OCI-LY1 (cell line): ENCODE measurements at regions not wholly inside any gene's neighbourhood (a gene's known extent, or its start where the extent isn't known, plus 50 kb on each side); places are given as distances from the start of the nearest gene placed in this dataset.
"Not testable (repeated sequence)": the region's sequence is repeated elsewhere in the genome, so short reads cannot be mapped to it uniquely, and the experiment has no call there.

Experiments
- H2AFZ ChIP-seq: fragments of 200-600 bp; sonication (generic), shearing (Covaris generic); 2 replicates; pipeline ENCODE4 v1.6.0; 2014; ENCODE audit warnings: antibody characterized with exemption, mild to moderate bottlenecking, low read length
- H3F3A ChIP-seq: fragments of 200-600 bp; sonication (generic), shearing (Covaris generic); 2 replicates; pipeline ENCODE4 v1.6.0; 2014; ENCODE audit warnings: mild to moderate bottlenecking, antibody characterized with exemption, low read length, moderate library complexity; ENCODE audit not compliant: insufficient read depth
- H3K27ac ChIP-seq: fragments of 200-600 bp; sonication (generic); 2 replicates; pipeline ENCODE4 v1.5.1; 2014; ENCODE audit warnings: low read length, mixed run types, mild to moderate bottlenecking, low read depth; ENCODE audit not compliant: poor library complexity, severe bottlenecking
- H3K27me3 ChIP-seq: fragments of 200-600 bp; sonication (generic); 2 replicates; pipeline ENCODE4 v1.6.0; 2014; ENCODE audit warnings: antibody characterized with exemption, mild to moderate bottlenecking, low read length, moderate library complexity; ENCODE audit not compliant: insufficient read depth
- H3K36me3 ChIP-seq: fragments of 200-600 bp; sonication (generic); 2 replicates; pipeline ENCODE4 v1.6.1; 2014; ENCODE audit warnings: mild to moderate bottlenecking, antibody characterized with exemption, low read length, moderate library complexity, mixed read lengths; ENCODE audit not compliant: insufficient read depth
- H3K4me1 ChIP-seq: fragments of 200-600 bp; sonication (generic); 2 replicates; pipeline ENCODE4 v1.5.1; 2014; ENCODE audit warnings: mild to moderate bottlenecking, low read length, moderate library complexity; ENCODE audit not compliant: insufficient read depth, severe bottlenecking
- H3K4me2 ChIP-seq: fragments of 200-600 bp; sonication (generic), shearing (Covaris generic); 2 replicates; pipeline ENCODE4 v1.6.1; 2014; ENCODE audit warnings: low read length
- H3K4me3 ChIP-seq: fragments of 200-600 bp; sonication (generic); 2 replicates; pipeline ENCODE4 v1.5.1; 2014; ENCODE audit warnings: low read length, low read depth, mild to moderate bottlenecking, mixed read lengths; ENCODE audit not compliant: poor library complexity, severe bottlenecking
- H3K79me2 ChIP-seq: fragments of 200-600 bp; shearing (Covaris generic); 2 replicates; pipeline ENCODE4 v1.6.1; 2016; ENCODE audit warnings: mixed run types, low read length, mixed read lengths; ENCODE audit not compliant: insufficient read depth
- H3K9ac ChIP-seq: fragments of 200-600 bp; sonication (generic), shearing (Covaris generic); 2 replicates; pipeline ENCODE4 v1.6.1; 2014; ENCODE audit warnings: mild to moderate bottlenecking, low read length, mixed read lengths
- H3K9me2 ChIP-seq: fragments of 200-600 bp; sonication (generic), shearing (Covaris generic); 2 replicates; pipeline ENCODE4 v1.6.1; 2014; ENCODE audit warnings: low read depth, mild to moderate bottlenecking, low read length, mixed read lengths
- H3K9me3 ChIP-seq: fragments of 200-600 bp; shearing (Covaris generic); 2 replicates; pipeline ENCODE4 v1.6.1; 2014; ENCODE audit warnings: low read length, mixed read lengths
- H4K20me1 ChIP-seq: fragments of 200-600 bp; sonication (generic), shearing (Covaris generic); 2 replicates; pipeline ENCODE4 v1.6.0; 2016; ENCODE audit warnings: mild to moderate bottlenecking, low read length; ENCODE audit not compliant: insufficient read depth
- CTCF ChIP-seq: fragments of 200-600 bp; sonication (generic), shearing (Covaris generic); IDR thresholded peaks from 2 replicates; pipeline ENCODE4 v1.5.1; 2017; ENCODE audit warnings: mild to moderate bottlenecking, antibody characterized with exemption, low read length, moderate library complexity, mixed read lengths
- EZH2 ChIP-seq: fragments of 200-600 bp; sonication (generic), shearing (Covaris generic); IDR thresholded peaks from 2 replicates; pipeline ENCODE4 v1.8.0; 2017; ENCODE audit warnings: borderline replicate concordance, mixed run types, mild to moderate bottlenecking, antibody characterized with exemption, low read length, moderate library complexity, mixed read lengths

GRCh38 chr2:176910828-176911227 lies 301.8 kb upstream of the HNRNPA3 start:
- Histone ChIP-seq H3K9me3 (no peaks in the 10 kb centered on the region), H3K4me3 (no peak overlapping the region), H3K36me3 (no peaks in the 10 kb centered on the region), H3K27ac (no peak overlapping the region), H3K9me2 (no peaks in the 10 kb centered on the region), H4K20me1 (no peaks in the 10 kb centered on the region), H2AFZ (no peak overlapping the region), H3K79me2 (no peaks in the 10 kb centered on the region), H3F3A (no peaks in the 10 kb centered on the region), H3K4me1 (no peaks in the 10 kb centered on the region), H3K9ac (no peak overlapping the region), H3K27me3 (no peaks in the 10 kb centered on the region), H3K4me2 (no peak overlapping the region)
- no peak for TF ChIP-seq CTCF
- no peak for TF ChIP-seq EZH2

DNA sequence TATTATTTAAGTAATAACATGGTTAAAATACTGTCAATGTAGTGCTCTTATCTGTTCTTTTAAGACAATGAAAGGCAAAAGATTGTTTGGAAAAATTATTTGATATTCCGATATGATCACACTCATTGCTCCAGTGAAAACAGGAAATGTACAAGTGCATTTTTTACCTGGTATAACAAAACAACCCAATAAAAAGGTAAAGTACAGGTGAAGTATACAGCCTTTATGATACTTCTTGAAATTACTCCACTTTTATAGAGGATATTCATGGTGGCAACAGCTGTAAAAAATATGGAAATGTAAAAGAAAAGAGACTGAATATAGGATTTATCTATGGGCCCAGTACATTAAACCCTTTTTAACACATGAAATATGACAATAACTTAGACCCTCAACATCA lies 298.6 kb upstream of the HNRNPA3 start:
- Histone ChIP-seq H3K79me2 (no peaks in the 10 kb centered on the region), H3K36me3 (no peaks in the 10 kb centered on the region), H3K4me3 (no peak overlapping the region), H3K9ac (no peak overlapping the region), H3K27ac (no peak overlapping the region), H3K9me3 (no peaks in the 10 kb centered on the region), H3K4me1 (no peaks in the 10 kb centered on the region), H3K4me2 (no peak overlapping the region), H3K9me2 (no peaks in the 10 kb centered on the region), H4K20me1 (no peaks in the 10 kb centered on the region), H3F3A (no peaks in the 10 kb centered on the region), H3K27me3 (no peaks in the 10 kb centered on the region), H2AFZ (no peak overlapping the region)
- TF ChIP-seq EZH2: no peak
- TF ChIP-seq CTCF: no peak

- no peaks in the 10 kb centered on the region for H3K79me2 ChIP-seq
- no peaks in the 10 kb centered on the region for H3K9me3 ChIP-seq
- H3K4me1 ChIP-seq: no peaks in the 10 kb centered on the region
- H3K27ac ChIP-seq: no peak overlapping the region
- no peaks in the 10 kb centered on the region for H3K9me2 ChIP-seq
- no peak overlapping the region for H3K4me3 ChIP-seq
- H3K36me3 ChIP-seq: no peaks in the 10 kb centered on the region
- H3K27me3 ChIP-seq: no peaks in the 10 kb centered on the region
- H3K9ac ChIP-seq: no peak overlapping the region
- TF ChIP-seq EZH2: no peak
- TF ChIP-seq CTCF: no peak
- no peak overlapping the region for H2AFZ ChIP-seq
- no peaks in the 10 kb centered on the region for H3F3A ChIP-seq
- no peaks in the 10 kb centered on the region for H4K20me1 ChIP-seq
- H3K4me2 ChIP-seq: no peak overlapping the region
Observed at GRCh38 chr2:176914371-176914770, 298.2 kb upstream of the HNRNPA3 start.

DNA sequence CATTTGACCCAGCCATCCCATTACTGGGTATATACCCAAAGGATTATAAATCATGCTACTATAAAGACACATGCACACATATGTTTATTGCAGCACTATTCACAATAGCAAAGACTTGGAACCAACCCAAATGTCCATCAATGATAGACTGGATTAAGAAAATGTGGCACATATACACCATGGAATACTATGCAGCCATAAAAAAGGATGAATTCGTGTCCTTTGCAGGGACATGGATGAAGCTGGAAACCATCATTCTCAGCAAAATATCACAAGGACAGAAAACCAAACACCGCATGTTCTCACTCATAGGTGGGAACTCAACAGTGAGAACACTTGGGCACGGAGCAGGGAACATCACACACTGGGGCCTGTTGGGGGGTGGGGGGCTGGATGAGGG lies 290.0 kb upstream of the HNRNPA3 start:
- H3K9me3 ChIP-seq, H2AFZ ChIP-seq, H3K4me3 ChIP-seq, H3K27me3 ChIP-seq, H3K9me2 ChIP-seq, H3K4me1 ChIP-seq, H3K9ac ChIP-seq, H3K4me2 ChIP-seq, H3K36me3 ChIP-seq, H3K79me2 ChIP-seq, H3K27ac ChIP-seq, H3F3A ChIP-seq, H4K20me1 ChIP-seq: not testable (repeated sequence)
